NCI-H446 treated with DMSO at 0.1 percent for 48 hours (cell line): ENCODE measurements at regions not wholly inside any gene's neighbourhood (a gene's known extent, or its start where the extent isn't known, plus 50 kb on each side); places are given as distances from the start of the nearest gene placed in this dataset.
"Not testable (repeated sequence)": the region's sequence is repeated elsewhere in the genome, so short reads cannot be mapped to it uniquely, and the experiment has no call there.

ENCODE experiments used
- DNase-seq: peaks from one replicate; lab custom pipeline; 2025; lab: John Stamatoyannopoulos, UW

- DNase-seq, result no peak
Measured at GRCh38 chr22:45061332-45061731, 51.5 kb upstream of the PHF21B start.

GRCh38 chr22:45064313-45065278, 54.8 kb upstream of the PHF21B start:
- no peak for DNase-seq

GRCh38 chr22:45065726-45066125, 55.9 kb upstream of the PHF21B start:
- no peak for DNase-seq

- DNase-seq, result no peak
Measured at GRCh38 chr22:45067731-45068130, 57.9 kb upstream of the PHF21B start.

- no peak for DNase-seq
Measured at GRCh38 chr22:45069925-45070324, 60.1 kb upstream of the PHF21B start.

- DNase-seq, result no peak
Measured at GRCh38 chr22:45071618-45072017, 61.8 kb upstream of the PHF21B start.

- DNase-seq, result no peak
Measured at GRCh38 chr22:45072322-45072903, 62.6 kb upstream of the PHF21B start.

GRCh38 chr22:45073064-45073463, 63.3 kb upstream of the PHF21B start:
- DNase-seq, result no peak

- peak; percentile 8 for DNase-seq
Measured at GRCh38 chr22:45077286-45077685, 67.5 kb upstream of the PHF21B start.

- no peak for DNase-seq
Measured at GRCh38 chr22:45077826-45078334, 68.1 kb upstream of the PHF21B start.

- no peak for DNase-seq
Measured at GRCh38 chr22:45082795-45083194, 73.0 kb upstream of the PHF21B start.

- DNase-seq, result peak; percentile 2
Measured at GRCh38 chr22:45083659-45084305, 74.0 kb upstream of the PHF21B start.

GRCh38 chr22:45084400-45084920, 74.7 kb upstream of the PHF21B start:
- no peak for DNase-seq

GRCh38 chr22:45087802-45088201, 75.9 kb upstream of the NUP50 start:
- DNase-seq, result no peak

GRCh38 chr22:45088576-45088975, 75.1 kb upstream of the NUP50 start:
- DNase-seq, result no peak

- DNase-seq, result no peak
Measured at GRCh38 chr22:45090497-45090910, 73.2 kb upstream of the NUP50 start.

GRCh38 chr22:45091254-45091854, 72.4 kb upstream of the NUP50 start:
- DNase-seq, result no peak

- DNase-seq, result not testable (repeated sequence)
Measured at GRCh38 chr22:45091875-45092274, 71.8 kb upstream of the NUP50 start.

- DNase-seq, result no peak
Measured at GRCh38 chr22:45092644-45093043, 71.1 kb upstream of the NUP50 start.

- DNase-seq, result no peak
Measured at GRCh38 chr22:45093609-45094008, 70.1 kb upstream of the NUP50 start.

- DNase-seq, result no peak
Measured at GRCh38 chr22:45094081-45094720, 69.5 kb upstream of the NUP50 start.
